Peyer's patch (tissue), 4 donors: ENCODE measurements at regions not wholly inside any gene's neighbourhood (a gene's known extent, or its start where the extent isn't known, plus 50 kb on each side); places are given as distances from the start of the nearest gene placed in this dataset.
"Not testable (repeated sequence)": the region's sequence is repeated elsewhere in the genome, so short reads cannot be mapped to it uniquely, and the experiment has no call there.

Experiments
- DNase-seq, 3 donors: peaks; one replicate each; pipeline ENCODE4 v3.0.0-alpha.2; 2017 to 2019
- H3K27ac ChIP-seq, 4 donors: fragments of 200-600 bp; sonication (generic); one replicate each; pipeline ENCODE4 v1.5.1; 2016 to 2019
- H3K27me3 ChIP-seq, 2 donors: fragments of 200-600 bp; sonication (generic); one replicate each; pipeline ENCODE4 v1.5.1; 2019
- H3K36me3 ChIP-seq, 3 donors: fragments of 200-600 bp; sonication (generic); one replicate each; pipeline ENCODE4 v1.5.1; 2016 to 2019
- H3K4me1 ChIP-seq, 4 donors: fragments of 200-600 bp; sonication (generic); one replicate each; pipeline ENCODE4 v1.5.1; 2016 to 2019
- H3K4me3 ChIP-seq, 4 donors: fragments of 200-600 bp; sonication (generic); 1 replicate in 3 of 4; 2 replicates in 1 of 4; pipeline ENCODE4 v1.5.1; 2016 to 2019; ENCODE audit warnings: mild to moderate bottlenecking in 1 of 4
- H3K9me3 ChIP-seq, 4 donors: fragments of 200-600 bp; sonication (generic); one replicate each; pipeline ENCODE4 v1.5.1; 2016 to 2019; ENCODE audit warnings: mild to moderate bottlenecking in 1 of 4
- POLR2A ChIP-seq, 2 donors: fragments of 450-650 bp; IDR thresholded peaks; one replicate each; pipeline ENCODE4 v1.5.1; 2017; ENCODE audit warnings: antibody characterized with exemption in 2 of 2, mild to moderate bottlenecking in 2 of 2, moderate library complexity in 2 of 2
- TF ChIP-seq, protein P1 (sequence below), 6 experiments: fragments of 450-650 bp in 4 of 6; fragments of 200-600 bp in 2 of 6; sonication (generic) in 1 of 6; IDR thresholded peaks; one replicate each; pipeline ENCODE4 v1.5.1; 2017 to 2019; ENCODE audit warnings: antibody characterized with exemption in 6 of 6, mild to moderate bottlenecking in 3 of 6, moderate library complexity in 1 of 6

DNA sequence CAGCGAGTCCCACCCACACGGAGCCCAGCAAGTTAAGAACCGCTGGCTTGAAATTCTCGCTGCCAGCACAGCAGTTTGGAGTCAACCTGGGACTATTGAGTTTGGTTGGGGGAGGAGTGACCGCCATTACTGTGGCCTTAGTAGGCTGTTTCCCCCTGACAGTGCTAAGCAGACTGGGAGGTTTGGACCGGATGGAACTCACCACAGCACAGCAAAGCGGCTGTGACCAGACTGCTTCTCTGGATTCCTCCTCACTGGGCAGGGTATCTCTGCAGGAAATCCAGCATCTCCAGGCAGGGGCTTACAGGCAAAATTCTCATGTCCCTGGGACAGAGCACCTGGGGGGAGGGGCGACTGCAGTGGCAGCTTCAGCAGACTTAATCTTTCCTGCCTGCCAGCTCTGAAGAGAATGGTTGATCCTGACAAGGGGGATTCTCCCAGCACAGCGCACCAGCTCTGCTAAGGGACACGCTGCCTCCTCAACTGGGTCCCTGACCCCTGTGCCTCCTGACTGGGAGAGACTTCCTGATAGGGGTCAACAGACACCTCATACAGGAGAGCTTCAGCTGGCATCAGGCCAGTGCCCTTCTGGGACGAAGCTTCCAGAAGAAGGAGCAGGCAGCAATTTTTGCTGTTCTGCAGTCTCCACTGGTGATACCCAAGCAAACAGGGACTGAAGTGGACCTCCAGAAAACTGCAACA lies 425.4 kb downstream of the NYAP2 start:
- Histone ChIP-seq H3K27ac (no peak overlapping the region), H3K4me1 (no peaks in the 10 kb centered on the region), H3K4me3 (no peak overlapping the region), H3K9me3 (no peaks in the 10 kb centered on the region), H3K36me3 (no peaks in the 10 kb centered on the region), H3K27me3 (no peaks in the 10 kb centered on the region)
- TF ChIP-seq POLR2A (IDR thresholded peaks at IDR 0.05) = no peak
- TF ChIP-seq, protein P1, sequence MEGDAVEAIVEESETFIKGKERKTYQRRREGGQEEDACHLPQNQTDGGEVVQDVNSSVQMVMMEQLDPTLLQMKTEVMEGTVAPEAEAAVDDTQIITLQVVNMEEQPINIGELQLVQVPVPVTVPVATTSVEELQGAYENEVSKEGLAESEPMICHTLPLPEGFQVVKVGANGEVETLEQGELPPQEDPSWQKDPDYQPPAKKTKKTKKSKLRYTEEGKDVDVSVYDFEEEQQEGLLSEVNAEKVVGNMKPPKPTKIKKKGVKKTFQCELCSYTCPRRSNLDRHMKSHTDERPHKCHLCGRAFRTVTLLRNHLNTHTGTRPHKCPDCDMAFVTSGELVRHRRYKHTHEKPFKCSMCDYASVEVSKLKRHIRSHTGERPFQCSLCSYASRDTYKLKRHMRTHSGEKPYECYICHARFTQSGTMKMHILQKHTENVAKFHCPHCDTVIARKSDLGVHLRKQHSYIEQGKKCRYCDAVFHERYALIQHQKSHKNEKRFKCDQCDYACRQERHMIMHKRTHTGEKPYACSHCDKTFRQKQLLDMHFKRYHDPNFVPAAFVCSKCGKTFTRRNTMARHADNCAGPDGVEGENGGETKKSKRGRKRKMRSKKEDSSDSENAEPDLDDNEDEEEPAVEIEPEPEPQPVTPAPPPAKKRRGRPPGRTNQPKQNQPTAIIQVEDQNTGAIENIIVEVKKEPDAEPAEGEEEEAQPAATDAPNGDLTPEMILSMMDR (IDR thresholded peaks at IDR 0.05) = no peak
- DNase-seq = no peak

DNA sequence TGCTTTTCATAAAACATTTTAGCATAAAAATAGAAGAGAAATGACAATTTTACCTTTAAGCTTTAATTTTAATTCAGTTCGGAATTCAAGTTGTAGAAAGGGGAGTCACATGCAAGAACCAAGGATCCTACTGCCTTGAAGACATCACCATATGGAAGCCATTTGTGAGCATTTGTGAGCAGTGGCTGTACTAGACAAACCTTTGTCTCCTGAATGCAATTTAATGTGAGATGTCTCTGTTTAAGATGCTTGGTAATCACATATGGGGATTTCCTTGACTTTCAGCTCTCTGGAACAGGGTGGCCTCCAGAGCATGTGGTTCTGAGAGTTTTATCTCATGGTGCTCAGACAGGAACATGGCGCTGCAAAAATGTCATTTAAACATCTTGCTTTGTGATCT lies 421.8 kb downstream of the NYAP2 start:
- Histone ChIP-seq H3K36me3 (no peaks in the 10 kb centered on the region), H3K9me3 (no peaks in the 10 kb centered on the region), H3K4me3 (no peak overlapping the region), H3K4me1 (no peaks in the 10 kb centered on the region), H3K27ac (no peak overlapping the region), H3K27me3 (no peaks in the 10 kb centered on the region)
- TF ChIP-seq, protein P1 (IDR thresholded peaks at IDR 0.05) = no peak
- no peak for TF ChIP-seq POLR2A (IDR thresholded peaks at IDR 0.05)
- no peak for DNase-seq

DNA sequence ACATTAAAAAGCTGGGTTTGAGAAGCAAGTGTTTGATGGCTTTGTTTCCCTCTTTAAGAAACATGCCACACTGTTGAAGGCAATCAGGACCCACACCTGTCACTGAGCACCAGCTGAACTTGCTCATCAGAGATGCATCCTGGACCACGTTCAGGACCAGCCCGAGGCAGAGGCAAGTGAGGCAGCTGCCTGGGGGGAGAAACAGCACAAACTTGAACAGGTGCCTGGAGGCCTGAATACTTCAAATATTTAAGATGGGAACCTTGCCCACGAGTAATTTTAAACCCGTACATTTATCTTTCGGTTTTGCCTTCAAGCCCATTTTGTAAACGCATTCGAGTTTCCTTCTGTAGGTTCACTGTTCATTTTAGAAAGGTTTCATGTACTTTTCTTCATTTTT lies 421.3 kb downstream of the NYAP2 start:
- H3K27me3 ChIP-seq = no peaks in the 10 kb centered on the region
- DNase-seq = no peak
- no peak for TF ChIP-seq POLR2A (IDR thresholded peaks at IDR 0.05)
- TF ChIP-seq, protein P1 (IDR thresholded peaks at IDR 0.05) = no peak
- H3K4me1 ChIP-seq = no peaks in the 10 kb centered on the region
- H3K9me3 ChIP-seq = no peaks in the 10 kb centered on the region
- H3K27ac ChIP-seq = no peak overlapping the region
- no peaks in the 10 kb centered on the region for H3K36me3 ChIP-seq
- no peak overlapping the region for H3K4me3 ChIP-seq

DNA sequence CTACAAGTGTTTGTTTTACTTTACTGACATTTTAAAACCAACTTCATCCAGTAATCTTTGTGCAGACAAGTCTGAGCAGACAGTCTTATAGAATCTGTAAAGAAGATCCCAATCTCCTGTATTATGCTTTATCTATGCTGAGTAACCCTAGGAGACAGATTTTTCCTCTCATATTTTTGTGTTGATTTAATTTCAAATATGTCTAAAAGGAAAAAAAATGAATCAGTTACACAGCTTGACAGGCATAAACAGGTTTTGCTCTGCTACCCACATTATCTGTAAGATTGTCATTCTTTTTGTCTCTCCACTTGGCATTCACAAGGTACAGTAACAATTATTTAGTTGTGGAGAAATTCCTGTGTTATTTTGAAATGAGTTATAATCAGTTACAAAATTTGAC lies 415.0 kb downstream of the NYAP2 start:
- no peaks in the 10 kb centered on the region for H3K9me3 ChIP-seq
- no peaks in the 10 kb centered on the region for H3K4me1 ChIP-seq
- H3K4me3 ChIP-seq = no peak overlapping the region
- no peaks in the 10 kb centered on the region for H3K27me3 ChIP-seq
- no peaks in the 10 kb centered on the region for H3K36me3 ChIP-seq
- no peak for DNase-seq
- H3K27ac ChIP-seq = no peak overlapping the region
- TF ChIP-seq, protein P1 (IDR thresholded peaks at IDR 0.05) = no peak

DNA sequence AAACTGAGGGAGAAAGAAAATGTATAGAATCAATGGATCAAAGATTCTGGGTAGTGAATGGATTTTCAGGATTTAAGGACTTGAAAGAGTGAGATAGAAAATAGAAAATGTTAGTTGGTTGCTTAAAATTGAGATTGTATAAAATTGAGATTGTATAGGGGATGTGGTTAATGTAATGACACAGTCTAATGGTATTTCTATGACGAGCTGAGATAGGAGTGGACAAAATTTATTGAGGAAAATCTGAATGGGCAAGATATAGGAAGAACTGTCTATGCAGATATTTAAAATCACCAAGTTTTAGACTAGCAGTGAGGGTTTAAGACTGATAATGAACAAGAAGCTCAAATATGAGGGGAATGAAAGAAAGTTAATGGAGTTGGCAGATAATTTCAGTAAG lies 406.6 kb downstream of the NYAP2 start:
- DNase-seq = no peak
- H3K4me1 ChIP-seq = no peaks in the 10 kb centered on the region
- no peaks in the 10 kb centered on the region for H3K9me3 ChIP-seq
- H3K27ac ChIP-seq = no peak overlapping the region
- H3K36me3 ChIP-seq = no peaks in the 10 kb centered on the region
- TF ChIP-seq, protein P1 (IDR thresholded peaks at IDR 0.05) = no peak
- no peak for TF ChIP-seq POLR2A (IDR thresholded peaks at IDR 0.05)
- no peak overlapping the region for H3K4me3 ChIP-seq
- H3K27me3 ChIP-seq = no peaks in the 10 kb centered on the region

DNA sequence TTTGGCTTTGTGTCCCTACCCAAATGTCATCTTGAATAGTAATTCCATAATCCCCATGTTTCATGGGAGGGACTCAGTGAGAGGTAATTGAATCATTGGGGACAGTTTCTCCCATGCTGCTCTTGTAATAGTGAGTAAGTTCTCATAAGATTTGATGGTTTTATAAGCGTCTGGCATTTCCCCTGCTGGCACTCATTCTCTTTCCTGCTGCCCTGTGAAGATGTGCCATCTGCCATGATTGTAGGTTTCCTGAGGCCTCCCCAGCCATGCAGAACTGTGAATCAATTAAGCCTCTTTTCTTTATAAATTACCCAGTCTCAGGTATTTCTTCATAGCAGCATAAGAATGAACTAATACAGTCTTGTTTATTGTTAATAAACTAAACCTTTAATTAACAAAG lies 402.6 kb downstream of the NYAP2 start:
- H3K4me3 ChIP-seq, H3K27me3 ChIP-seq, H3K9me3 ChIP-seq, H3K36me3 ChIP-seq, DNase-seq, H3K4me1 ChIP-seq, H3K27ac ChIP-seq: not testable (repeated sequence)
